Ishikawa (cell line): ENCODE measurements at regions not wholly inside any gene's neighbourhood (a gene's known extent, or its start where the extent isn't known, plus 50 kb on each side); places are given as distances from the start of the nearest gene placed in this dataset.

Experiments
- CEBPB ChIP-seq: IDR thresholded peaks from 2 replicates; pipeline ENCODE4 v1.6.1; 2012
- CREB1 ChIP-seq: IDR thresholded peaks from 2 replicates; pipeline ENCODE4 v1.6.1; 2012; ENCODE audit warnings: low read depth
- EGR1 ChIP-seq: IDR thresholded peaks from 2 replicates; pipeline ENCODE4 v1.6.1; 2012
- EP300 ChIP-seq: IDR thresholded peaks from 2 replicates; pipeline ENCODE4 v1.6.1; 2012; ENCODE audit warnings: borderline replicate concordance
- FOXM1 ChIP-seq: IDR thresholded peaks from 2 replicates; pipeline ENCODE4 v1.6.1; 2012; ENCODE audit warnings: low read depth, borderline replicate concordance
- NFIC ChIP-seq: IDR thresholded peaks from 2 replicates; pipeline ENCODE4 v1.6.1; 2012
- RAD21 ChIP-seq: IDR thresholded peaks from 2 replicates; pipeline ENCODE4 v1.6.1; 2012; ENCODE audit warnings: low read depth
- TAF1 ChIP-seq: IDR thresholded peaks from 2 replicates; pipeline ENCODE4 v1.6.1; 2012; ENCODE audit warnings: low read depth, mild to moderate bottlenecking
- TCF12 ChIP-seq: IDR thresholded peaks from 2 replicates; pipeline ENCODE4 v1.6.1; 2012; ENCODE audit warnings: low read depth
- TEAD4 ChIP-seq: IDR thresholded peaks from 2 replicates; pipeline ENCODE4 v1.6.1; 2012
- YY1 ChIP-seq: IDR thresholded peaks from 2 replicates; pipeline ENCODE4 v1.6.1; 2012; ENCODE audit warnings: low read depth
- ZBTB7A ChIP-seq: IDR thresholded peaks from 2 replicates; pipeline ENCODE4 v1.6.1; 2012; ENCODE audit warnings: low read depth
- TF ChIP-seq, protein P1 (sequence below): IDR thresholded peaks from 2 replicates; pipeline ENCODE4 v1.6.1; 2012
- TF ChIP-seq, protein P2 (sequence below): IDR thresholded peaks from 2 replicates; pipeline ENCODE4 v1.6.1; 2012; ENCODE audit warnings: low read depth, mild to moderate bottlenecking
- TF ChIP-seq, protein P3 (sequence below): IDR thresholded peaks from 2 replicates; pipeline ENCODE4 v1.6.1; 2012

DNA sequence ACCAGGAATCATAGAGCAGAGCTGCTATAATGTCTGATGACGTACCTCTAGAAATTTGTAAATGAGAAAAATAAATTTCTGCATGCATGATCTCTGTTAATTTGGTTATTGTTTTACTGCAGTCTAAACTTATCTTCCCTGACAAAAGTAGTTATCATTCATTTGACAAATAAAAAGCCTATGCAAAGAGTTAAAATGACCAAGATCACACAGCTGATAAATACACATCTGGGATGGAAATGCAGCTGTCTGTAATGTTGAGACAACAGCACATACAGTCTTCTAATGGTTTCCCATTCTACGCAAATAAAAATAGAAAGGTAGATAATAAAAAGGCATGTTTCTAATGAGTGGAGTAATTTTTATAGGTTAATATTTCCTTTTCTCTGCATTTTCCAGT, 225.1 kb upstream of the LUZP2 start:
- TF ChIP-seq TCF12 (no peak), NFIC (no peak), CREB1 (no peak), TEAD4 (no peak), EP300 (no peak), YY1 (no peak), ZBTB7A (no peak), CEBPB (no peak), TAF1 (no peak), FOXM1 (no peak)
- TF ChIP-seq, protein P1, sequence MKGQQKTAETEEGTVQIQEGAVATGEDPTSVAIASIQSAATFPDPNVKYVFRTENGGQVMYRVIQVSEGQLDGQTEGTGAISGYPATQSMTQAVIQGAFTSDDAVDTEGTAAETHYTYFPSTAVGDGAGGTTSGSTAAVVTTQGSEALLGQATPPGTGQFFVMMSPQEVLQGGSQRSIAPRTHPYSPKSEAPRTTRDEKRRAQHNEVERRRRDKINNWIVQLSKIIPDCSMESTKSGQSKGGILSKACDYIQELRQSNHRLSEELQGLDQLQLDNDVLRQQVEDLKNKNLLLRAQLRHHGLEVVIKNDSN = no peak
- TF ChIP-seq, protein P2, sequence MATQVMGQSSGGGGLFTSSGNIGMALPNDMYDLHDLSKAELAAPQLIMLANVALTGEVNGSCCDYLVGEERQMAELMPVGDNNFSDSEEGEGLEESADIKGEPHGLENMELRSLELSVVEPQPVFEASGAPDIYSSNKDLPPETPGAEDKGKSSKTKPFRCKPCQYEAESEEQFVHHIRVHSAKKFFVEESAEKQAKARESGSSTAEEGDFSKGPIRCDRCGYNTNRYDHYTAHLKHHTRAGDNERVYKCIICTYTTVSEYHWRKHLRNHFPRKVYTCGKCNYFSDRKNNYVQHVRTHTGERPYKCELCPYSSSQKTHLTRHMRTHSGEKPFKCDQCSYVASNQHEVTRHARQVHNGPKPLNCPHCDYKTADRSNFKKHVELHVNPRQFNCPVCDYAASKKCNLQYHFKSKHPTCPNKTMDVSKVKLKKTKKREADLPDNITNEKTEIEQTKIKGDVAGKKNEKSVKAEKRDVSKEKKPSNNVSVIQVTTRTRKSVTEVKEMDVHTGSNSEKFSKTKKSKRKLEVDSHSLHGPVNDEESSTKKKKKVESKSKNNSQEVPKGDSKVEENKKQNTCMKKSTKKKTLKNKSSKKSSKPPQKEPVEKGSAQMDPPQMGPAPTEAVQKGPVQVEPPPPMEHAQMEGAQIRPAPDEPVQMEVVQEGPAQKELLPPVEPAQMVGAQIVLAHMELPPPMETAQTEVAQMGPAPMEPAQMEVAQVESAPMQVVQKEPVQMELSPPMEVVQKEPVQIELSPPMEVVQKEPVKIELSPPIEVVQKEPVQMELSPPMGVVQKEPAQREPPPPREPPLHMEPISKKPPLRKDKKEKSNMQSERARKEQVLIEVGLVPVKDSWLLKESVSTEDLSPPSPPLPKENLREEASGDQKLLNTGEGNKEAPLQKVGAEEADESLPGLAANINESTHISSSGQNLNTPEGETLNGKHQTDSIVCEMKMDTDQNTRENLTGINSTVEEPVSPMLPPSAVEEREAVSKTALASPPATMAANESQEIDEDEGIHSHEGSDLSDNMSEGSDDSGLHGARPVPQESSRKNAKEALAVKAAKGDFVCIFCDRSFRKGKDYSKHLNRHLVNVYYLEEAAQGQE = no peak
- TF ChIP-seq, protein P3, sequence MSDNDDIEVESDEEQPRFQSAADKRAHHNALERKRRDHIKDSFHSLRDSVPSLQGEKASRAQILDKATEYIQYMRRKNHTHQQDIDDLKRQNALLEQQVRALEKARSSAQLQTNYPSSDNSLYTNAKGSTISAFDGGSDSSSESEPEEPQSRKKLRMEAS = no peak

DNA sequence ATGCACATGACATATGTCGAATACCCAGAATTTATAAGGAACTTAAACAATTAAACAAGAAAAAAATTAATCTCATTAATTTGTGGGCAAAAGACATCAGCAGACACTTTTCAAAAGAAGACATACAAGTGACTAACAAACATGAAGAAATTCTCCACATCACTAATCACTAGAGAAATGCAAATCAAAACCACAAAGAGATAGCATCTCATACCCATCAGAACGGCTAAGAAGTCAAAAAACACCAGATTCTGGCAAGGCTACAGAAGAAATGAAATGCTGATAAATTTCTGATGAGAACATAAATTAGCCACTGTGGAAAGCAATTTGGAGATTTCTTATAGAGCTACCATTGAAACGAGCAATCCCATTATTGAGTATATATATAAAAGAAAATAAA, 210.6 kb upstream of the LUZP2 start:
- TF ChIP-seq, protein P1 = no peak
- no peak for TF ChIP-seq TCF12
- TF ChIP-seq ZBTB7A = no peak
- no peak for TF ChIP-seq FOXM1
- TF ChIP-seq, protein P3 = no peak
- no peak for TF ChIP-seq TAF1

DNA sequence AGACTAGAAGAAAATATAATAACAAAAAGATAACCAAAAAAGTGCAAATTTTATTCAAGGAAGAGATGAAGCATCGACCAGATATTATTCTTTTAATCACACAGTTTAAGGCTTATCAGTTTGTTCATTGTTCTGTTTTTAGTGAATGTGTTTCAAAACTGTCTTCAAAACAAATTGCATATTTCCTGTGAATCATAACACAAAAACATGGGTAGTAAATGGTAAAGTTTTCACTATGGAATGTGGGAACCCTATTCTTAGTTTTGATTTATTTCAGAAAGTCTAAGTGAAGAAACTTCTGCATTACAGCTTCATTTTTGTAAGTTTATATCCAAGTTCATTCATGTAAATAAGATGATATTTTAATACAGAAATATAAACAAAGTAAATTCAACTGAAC, 207.6 kb upstream of the LUZP2 start:
- TF ChIP-seq, protein P3 = no peak
- TF ChIP-seq FOXM1 (no peak), TEAD4 (no peak), NFIC (no peak)
- TF ChIP-seq, protein P1 = no peak

DNA sequence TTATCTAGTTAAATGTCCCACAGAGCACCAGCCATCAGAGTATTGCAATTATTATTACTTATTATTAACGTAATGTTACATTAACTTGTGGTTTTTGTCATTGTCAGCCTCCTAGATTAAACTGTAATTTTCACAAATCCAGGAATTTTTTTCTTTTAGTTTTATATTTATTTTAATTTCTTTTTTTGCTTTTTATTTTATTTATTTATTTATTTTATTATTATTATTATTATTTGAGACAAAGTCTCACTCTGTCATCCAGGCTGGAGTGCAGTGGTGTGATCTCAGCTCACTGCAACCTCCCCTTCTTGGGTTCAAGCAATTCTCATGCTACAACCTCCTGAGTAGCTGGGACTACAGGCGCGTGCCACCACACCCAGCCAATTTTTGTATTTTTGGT, 202.9 kb upstream of the LUZP2 start:
- TF ChIP-seq TEAD4 (no peak), EP300 (no peak), TAF1 (no peak), RAD21 (no peak), ZBTB7A (no peak), YY1 (no peak), NFIC (no peak), CREB1 (no peak), CEBPB (no peak), EGR1 (no peak), TCF12 (no peak), FOXM1 (no peak)
- TF ChIP-seq, protein P1 = no peak
- TF ChIP-seq, protein P3 = no peak
- TF ChIP-seq, protein P2 = no peak

DNA sequence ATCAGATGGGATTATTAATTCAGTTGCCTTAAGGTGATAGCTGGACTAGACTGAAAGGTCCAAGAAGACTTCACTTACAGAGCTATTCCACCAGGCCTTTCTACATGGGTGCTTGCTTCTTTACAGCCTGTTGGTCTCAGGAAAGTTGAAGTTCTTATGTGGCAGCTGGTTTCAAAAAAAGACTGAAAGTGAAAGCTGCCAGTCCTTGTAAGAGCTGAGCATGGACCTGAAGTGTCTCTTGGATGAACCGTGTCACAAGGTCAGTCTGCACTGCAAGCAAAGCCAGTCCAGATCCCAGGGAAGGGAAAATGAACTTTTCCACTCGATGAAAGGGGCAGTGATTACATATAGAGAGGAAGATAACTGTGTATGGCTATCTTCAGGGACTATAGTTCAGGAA, 201.5 kb upstream of the LUZP2 start:
- no peak for TF ChIP-seq ZBTB7A
- TF ChIP-seq TAF1 = no peak

DNA sequence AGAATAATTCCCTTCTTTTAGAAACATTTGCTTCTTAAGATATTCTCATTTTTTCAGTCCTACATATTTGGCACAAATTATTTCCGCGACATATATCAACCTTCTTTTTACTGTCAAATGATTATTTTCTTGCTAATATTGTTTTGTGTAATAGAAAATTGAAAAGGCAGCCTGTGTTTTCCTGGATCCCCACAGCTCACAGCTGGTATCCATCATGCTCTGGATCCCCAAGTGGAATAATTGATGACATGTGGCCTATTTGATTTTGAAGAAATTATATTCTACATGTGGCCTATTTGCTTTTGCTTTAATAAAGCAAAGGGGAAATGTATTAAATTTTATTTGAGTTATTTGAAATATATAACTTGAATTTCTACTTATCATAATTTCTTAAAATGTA, 199.4 kb upstream of the LUZP2 start:
- TF ChIP-seq NFIC (no peak), ZBTB7A (no peak), TCF12 (no peak), TAF1 (no peak), RAD21 (no peak)
